GM12892 (cell line): ENCODE measurements at regions not wholly inside any gene's neighbourhood (a gene's known extent, or its start where the extent isn't known, plus 50 kb on each side); places are given as distances from the start of the nearest gene placed in this dataset.

Experiments used
- POLR2A ChIP-seq: IDR thresholded peaks from 2 replicates; pipeline ENCODE4 v1.6.1; 2011; ENCODE audit warnings: low read depth, low read length, control low read depth
- POLR2AphosphoS5 ChIP-seq: IDR thresholded peaks from 2 replicates; pipeline ENCODE4 v1.6.1; 2011; ENCODE audit warnings: low read depth, low read length, control low read depth
- TAF1 ChIP-seq: IDR thresholded peaks from 2 replicates; pipeline ENCODE4 v1.6.1; 2011; ENCODE audit warnings: low read depth, mild to moderate bottlenecking, control low read depth, low read length, borderline replicate concordance

DNA sequence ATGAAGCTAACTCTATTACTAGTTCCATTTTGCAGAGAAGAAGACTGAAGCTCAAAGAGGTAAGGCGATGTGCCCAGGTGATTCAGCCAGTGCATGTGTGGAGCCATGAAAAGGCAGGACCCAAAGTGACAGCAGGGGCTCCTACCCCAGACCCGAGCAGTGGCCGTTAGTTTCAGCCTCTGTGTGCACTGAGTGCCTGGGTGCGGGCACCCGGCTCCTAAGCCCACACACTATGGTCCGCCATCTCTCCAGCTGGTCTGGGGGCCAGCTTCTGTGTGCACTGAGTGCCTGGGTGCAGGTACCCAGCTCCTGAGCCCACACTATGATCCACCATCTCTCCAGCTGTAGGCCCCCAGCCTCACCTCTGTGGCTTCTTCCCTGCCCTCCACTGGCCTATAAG, 123.5 kb upstream of the CST7 start:
- no peak for TF ChIP-seq POLR2A
- TF ChIP-seq POLR2AphosphoS5, result no peak
- no peak for TF ChIP-seq TAF1
